GM18870 (cell line): ENCODE measurements at regions not wholly inside any gene's neighbourhood (a gene's known extent, or its start where the extent isn't known, plus 50 kb on each side); places are given as distances from the start of the nearest gene placed in this dataset.
"Not testable (repeated sequence)": the region's sequence is repeated elsewhere in the genome, so short reads cannot be mapped to it uniquely, and the experiment has no call there.

Experiments
- ATAC-seq: cut with Tn5 transposase; IDR thresholded peaks from one replicate; pipeline ENCODE4 v1.9.1; 2021; ENCODE audit warnings: moderate library complexity; ENCODE audit not compliant: unreplicated experiment

- no peak for ATAC-seq
These were observed 167.7 kb upstream of the NECTIN3 start for GRCh38 chr3:110903771-110904519.

- no peak for ATAC-seq
These were observed 167.1 kb upstream of the NECTIN3 start for GRCh38 chr3:110904520-110904890.

GRCh38 chr3:110905121-110905520, 166.5 kb upstream of the NECTIN3 start:
- ATAC-seq: no peak

- ATAC-seq: no peak
These were observed 161.8 kb upstream of the NECTIN3 start for GRCh38 chr3:110909839-110910238.

GRCh38 chr3:110910346-110910955, 161.2 kb upstream of the NECTIN3 start:
- no peak for ATAC-seq

- no peak for ATAC-seq
These were observed 152.7 kb upstream of the NECTIN3 start for GRCh38 chr3:110918963-110919362.

GRCh38 chr3:110925798-110926197, 145.8 kb upstream of the NECTIN3 start:
- no peak for ATAC-seq

GRCh38 chr3:110928016-110928662, 143.5 kb upstream of the NECTIN3 start:
- no peak for ATAC-seq

- ATAC-seq: no peak
These were observed 141.8 kb upstream of the NECTIN3 start for GRCh38 chr3:110929816-110930215.

GRCh38 chr3:110932567-110932966, 139.0 kb upstream of the NECTIN3 start:
- ATAC-seq: no peak

GRCh38 chr3:110933821-110934426, 137.7 kb upstream of the NECTIN3 start:
- no peak for ATAC-seq

GRCh38 chr3:110938629-110939028, 133.0 kb upstream of the NECTIN3 start:
- ATAC-seq: no peak

- ATAC-seq: no peak
These were observed 131.6 kb upstream of the NECTIN3 start for GRCh38 chr3:110940055-110940454.

- ATAC-seq: no peak
These were observed 126.8 kb upstream of the NECTIN3 start for GRCh38 chr3:110944782-110945181.

- ATAC-seq: no peak
These were observed 124.8 kb upstream of the NECTIN3 start for GRCh38 chr3:110946810-110947209.

GRCh38 chr3:110949194-110949593, 122.4 kb upstream of the NECTIN3 start:
- not testable (repeated sequence) for ATAC-seq

GRCh38 chr3:110955301-110955880, 116.2 kb upstream of the NECTIN3 start:
- no peak for ATAC-seq

GRCh38 chr3:110956081-110956480, 115.5 kb upstream of the NECTIN3 start:
- ATAC-seq: no peak

- no peak for ATAC-seq
These were observed 114.2 kb upstream of the NECTIN3 start for GRCh38 chr3:110957247-110958025.

GRCh38 chr3:110958313-110959147, 113.1 kb upstream of the NECTIN3 start:
- ATAC-seq: no peak
